ENCODE measurements at regions not wholly inside any gene's neighbourhood (a gene's known extent, or its start where the extent isn't known, plus 50 kb on each side); places are given as distances from the start of the nearest gene placed in this dataset.

DNA sequence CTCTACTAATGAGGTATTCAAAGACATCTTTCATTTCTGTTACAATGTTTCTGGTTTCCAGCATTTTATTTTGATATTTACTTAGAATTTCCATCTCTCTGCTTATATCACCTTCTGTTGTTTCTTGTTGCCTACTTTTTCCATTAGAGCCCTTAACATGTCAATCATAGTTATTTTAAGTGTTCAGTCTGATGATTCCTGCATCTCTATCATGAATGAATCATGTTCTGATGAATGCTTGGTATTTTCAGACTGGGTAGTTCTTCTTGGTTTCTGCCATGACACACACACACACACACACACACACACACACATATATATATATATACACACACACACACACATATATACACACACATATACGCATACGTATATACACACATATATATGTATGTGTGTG is 486.4 kb upstream of the ISX start:
- no peak for TF ChIP-seq EP300 (IDR thresholded peaks at IDR 0.05)
- TF ChIP-seq, protein P1, sequence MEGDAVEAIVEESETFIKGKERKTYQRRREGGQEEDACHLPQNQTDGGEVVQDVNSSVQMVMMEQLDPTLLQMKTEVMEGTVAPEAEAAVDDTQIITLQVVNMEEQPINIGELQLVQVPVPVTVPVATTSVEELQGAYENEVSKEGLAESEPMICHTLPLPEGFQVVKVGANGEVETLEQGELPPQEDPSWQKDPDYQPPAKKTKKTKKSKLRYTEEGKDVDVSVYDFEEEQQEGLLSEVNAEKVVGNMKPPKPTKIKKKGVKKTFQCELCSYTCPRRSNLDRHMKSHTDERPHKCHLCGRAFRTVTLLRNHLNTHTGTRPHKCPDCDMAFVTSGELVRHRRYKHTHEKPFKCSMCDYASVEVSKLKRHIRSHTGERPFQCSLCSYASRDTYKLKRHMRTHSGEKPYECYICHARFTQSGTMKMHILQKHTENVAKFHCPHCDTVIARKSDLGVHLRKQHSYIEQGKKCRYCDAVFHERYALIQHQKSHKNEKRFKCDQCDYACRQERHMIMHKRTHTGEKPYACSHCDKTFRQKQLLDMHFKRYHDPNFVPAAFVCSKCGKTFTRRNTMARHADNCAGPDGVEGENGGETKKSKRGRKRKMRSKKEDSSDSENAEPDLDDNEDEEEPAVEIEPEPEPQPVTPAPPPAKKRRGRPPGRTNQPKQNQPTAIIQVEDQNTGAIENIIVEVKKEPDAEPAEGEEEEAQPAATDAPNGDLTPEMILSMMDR (IDR thresholded peaks at IDR 0.05): no peak
- TF ChIP-seq POLR2AphosphoS5 (IDR thresholded peaks at IDR 0.05): no peak
- no peak for TF ChIP-seq POLR2A (IDR thresholded peaks at IDR 0.05)
- 95 to 100% methylated on average over 2 of the region's 2 CpGs for WGBS, 2 donors
- Histone ChIP-seq H3K27ac (no peak overlapping the region), H3K27me3 (no peaks in the 10 kb centered on the region), H3K4me1 (no peaks in the 10 kb centered on the region), H3K9me3 (no peaks in the 10 kb centered on the region), H3K36me3 (no peaks in the 10 kb centered on the region), H3K4me3 (no peak overlapping the region)
- ATAC-seq (ENCODE audit: low FRiP score in 2 of 2) (no peak), DNase-seq (no peak)

DNA sequence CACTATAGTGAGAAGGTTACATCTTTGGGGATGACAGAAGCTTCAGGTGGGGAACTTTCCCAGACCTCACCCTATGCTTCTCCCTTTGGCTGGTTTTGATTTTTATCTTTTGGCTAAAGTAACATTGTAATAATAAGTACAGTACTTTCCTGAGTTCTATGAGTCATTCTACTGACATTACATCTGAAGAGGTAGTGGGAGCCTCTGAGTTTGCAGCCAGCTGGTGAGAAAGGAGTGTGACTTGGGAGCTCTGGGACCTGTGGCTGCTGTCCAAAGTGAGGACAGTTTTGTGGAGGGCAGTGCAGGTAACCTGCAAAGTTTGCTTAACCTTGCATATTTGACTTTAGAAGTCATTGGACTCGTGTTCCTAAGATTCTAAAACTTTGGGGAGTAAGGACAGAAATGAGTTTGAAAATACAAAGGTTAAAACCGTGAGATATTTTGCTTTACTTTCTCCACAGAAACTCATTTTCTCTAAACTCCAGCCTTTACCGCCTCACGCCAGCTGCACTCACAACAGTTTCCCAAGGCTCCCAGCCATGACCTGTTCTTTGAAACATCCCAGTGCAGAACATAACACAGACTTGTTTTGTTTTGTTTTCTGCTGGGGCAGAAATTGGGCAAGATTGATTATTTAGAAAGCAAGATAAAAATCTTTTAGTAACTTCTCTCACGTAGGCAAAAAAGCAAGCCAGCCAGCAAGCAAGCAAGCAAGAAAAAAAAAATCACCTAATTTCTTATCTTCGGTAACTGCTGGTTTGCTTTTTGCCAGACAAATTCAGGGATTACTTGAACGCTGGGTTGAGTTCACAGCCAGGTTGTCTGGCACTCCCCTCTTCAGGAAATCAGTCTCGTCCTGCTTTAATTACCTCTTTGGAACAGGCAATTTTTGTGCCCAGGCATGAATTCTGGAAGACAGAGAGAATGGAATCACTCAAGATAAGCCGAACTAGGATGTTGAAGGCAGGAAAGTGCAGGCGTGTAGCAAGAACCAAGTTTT is 478.3 kb upstream of the ISX start:
- Histone ChIP-seq H3K9me3 (no peaks in the 10 kb centered on the region), H3K27me3 (no peaks in the 10 kb centered on the region), H3K4me3 (no peak overlapping the region), H3K27ac (no peak overlapping the region), H3K36me3 (no peaks in the 10 kb centered on the region), H3K4me1 (no peaks in the 10 kb centered on the region)
- ATAC-seq (ENCODE audit: low FRiP score in 2 of 2): no peak
- DNase-seq: no peak
- 23 to 28% methylated on average over 10 of the region's 10 CpGs for WGBS, 2 donors
- no peak for TF ChIP-seq POLR2A (IDR thresholded peaks at IDR 0.05)
- TF ChIP-seq EP300 (IDR thresholded peaks at IDR 0.05): no peak
- TF ChIP-seq, protein P1 (IDR thresholded peaks at IDR 0.05): no peak
- no peak for TF ChIP-seq POLR2AphosphoS5 (IDR thresholded peaks at IDR 0.05)

DNA sequence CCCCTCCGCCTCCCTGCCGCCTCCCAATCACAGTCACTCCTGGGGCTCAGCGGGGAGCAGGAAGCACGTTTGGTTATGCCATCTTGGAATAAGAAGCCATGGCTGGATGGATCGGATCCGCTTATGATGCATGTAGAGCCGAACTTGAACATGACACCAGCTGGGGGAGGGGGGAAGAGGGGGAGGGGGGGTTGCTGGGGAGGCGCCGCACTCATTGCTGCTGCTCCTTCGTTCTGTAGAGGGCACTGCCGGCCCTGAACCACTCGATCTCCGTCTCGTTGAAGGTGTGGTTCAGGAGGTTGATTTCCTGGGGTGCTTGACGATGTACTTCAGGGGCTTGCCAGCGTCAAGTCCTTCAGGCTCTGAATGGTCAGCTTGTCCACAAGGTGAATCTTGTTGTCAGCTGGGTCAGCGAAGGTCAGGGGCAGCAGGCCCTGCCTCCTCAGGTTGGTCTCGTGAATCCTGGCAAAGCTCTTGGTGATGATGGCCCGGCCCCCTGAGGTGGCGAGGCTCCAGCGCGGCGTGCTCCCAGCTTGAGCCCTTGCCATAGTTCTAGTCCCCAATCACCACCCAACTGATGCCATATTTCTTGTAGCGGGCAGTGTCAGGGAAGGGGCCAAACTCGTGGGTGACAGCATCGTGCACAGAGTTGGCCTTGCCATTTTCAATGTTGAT is 476.9 kb upstream of the ISX start:
- H3K27me3 ChIP-seq: no peaks in the 10 kb centered on the region
- H3K36me3 ChIP-seq: no peaks in the 10 kb centered on the region
- no peaks in the 10 kb centered on the region for H3K4me1 ChIP-seq
- H3K9me3 ChIP-seq: no peaks in the 10 kb centered on the region
- DNase-seq (peak in 1 of 2 donors; percentile 58), ATAC-seq (ENCODE audit: low FRiP score in 2 of 2) (no peak)
- TF ChIP-seq POLR2AphosphoS5 (IDR thresholded peaks at IDR 0.05) (no peak), EP300 (IDR thresholded peaks at IDR 0.05) (no peak)
- TF ChIP-seq, protein P1 (IDR thresholded peaks at IDR 0.05): no peak
- WGBS, 2 donors: 80 to 93% methylated on average over 20 to 23 of the region's 26 CpGs
- no peak overlapping the region for H3K4me3 ChIP-seq
- H3K27ac ChIP-seq: no peak overlapping the region

GRCh38 chr22:34592123-34592740 is 473.7 kb upstream of the ISX start:
- Histone ChIP-seq H3K4me1 (no peaks in the 10 kb centered on the region), H3K27ac (no peak overlapping the region), H3K36me3 (no peaks in the 10 kb centered on the region), H3K9me3 (no peaks in the 10 kb centered on the region), H3K4me3 (no peak overlapping the region), H3K27me3 (no peaks in the 10 kb centered on the region)
- ATAC-seq (ENCODE audit: low FRiP score in 2 of 2) (no peak), DNase-seq (no peak)
- WGBS, 2 donors: 66 to 78% methylated on average over 3 of the region's 3 CpGs
- no peak for TF ChIP-seq EP300 (IDR thresholded peaks at IDR 0.05)
- no peak for TF ChIP-seq POLR2AphosphoS5 (IDR thresholded peaks at IDR 0.05)
- TF ChIP-seq, protein P1 (IDR thresholded peaks at IDR 0.05): no peak
- no peak for TF ChIP-seq POLR2A (IDR thresholded peaks at IDR 0.05)

Measured in upper lobe of left lung (tissue), 6 donors.